Fibroblast of lung (primary cell): ENCODE measurements at regions not wholly inside any gene's neighbourhood (a gene's known extent, or its start where the extent isn't known, plus 50 kb on each side); places are given as distances from the start of the nearest gene placed in this dataset.
A peak's percentile ranks its signal among the peaks of the same experiment; 100 is the strongest.

Experiments used
- DNase-seq, 2 donors: peaks; one replicate each; pipeline versions ENCODE4 v3.0.0 to v3.0.0-alpha.2; 2010; ENCODE audit warnings: low read depth in 2 of 2
- H2AFZ ChIP-seq: 2 replicates; pipeline ENCODE4 v1.5.1; 2012; ENCODE audit warnings: low read length, control low read depth, inconsistent platforms
- H3K27ac ChIP-seq: 2 replicates; pipeline ENCODE4 v1.5.1; 2011; ENCODE audit warnings: low read length, control low read depth; ENCODE audit not compliant: insufficient read depth
- H3K27me3 ChIP-seq: 2 replicates; pipeline ENCODE4 v1.5.1; 2011; ENCODE audit warnings: mild to moderate bottlenecking, low read length; ENCODE audit not compliant: control insufficient read depth, insufficient read depth
- H3K36me3 ChIP-seq: 2 replicates; pipeline ENCODE4 v1.5.1; 2011; ENCODE audit warnings: low read length; ENCODE audit not compliant: control insufficient read depth, insufficient read depth
- H3K4me1 ChIP-seq: 2 replicates; pipeline ENCODE4 v1.5.1; 2011; ENCODE audit warnings: low read length; ENCODE audit not compliant: control insufficient read depth, insufficient read depth; ENCODE audit errors: extremely low read depth
- H3K4me2 ChIP-seq: 2 replicates; pipeline ENCODE4 v1.5.1; 2011; ENCODE audit warnings: low read length, control low read depth; ENCODE audit not compliant: insufficient read depth; ENCODE audit errors: extremely low read depth
- H3K4me3 ChIP-seq, 4 experiments: fragments of 200-600 bp in 1 of 4; sonication (generic) in 1 of 4; replicated peaks in 1 of 4; 2 replicates each; pipeline ENCODE4 v1.5.1; 2011 to 2016; ENCODE audit warnings: low read length in 4 of 4, low read depth in 3 of 4, mild to moderate bottlenecking in 3 of 4, control low read depth in 2 of 4, inconsistent platforms in 1 of 4, mixed read lengths in 1 of 4; ENCODE audit not compliant: insufficient read depth in 1 of 4; ENCODE audit errors: control extremely low read depth in 1 of 4
- H3K79me2 ChIP-seq: 2 replicates; pipeline ENCODE4 v1.5.1; 2012; ENCODE audit warnings: mild to moderate bottlenecking, low read length, inconsistent platforms; ENCODE audit not compliant: control insufficient read depth, insufficient read depth
- H3K9ac ChIP-seq: 2 replicates; pipeline ENCODE4 v1.5.1; 2011; ENCODE audit warnings: mild to moderate bottlenecking, low read length, control low read depth; ENCODE audit not compliant: insufficient read depth
- H3K9me3 ChIP-seq: 2 replicates; pipeline ENCODE4 v1.5.1; 2012; ENCODE audit warnings: low read depth, low read length; ENCODE audit not compliant: control insufficient read depth, insufficient read depth
- H4K20me1 ChIP-seq: 2 replicates; pipeline ENCODE4 v1.5.1; 2011; ENCODE audit warnings: low read length; ENCODE audit not compliant: control insufficient read depth, insufficient read depth; ENCODE audit errors: extremely low read depth
- EZH2 ChIP-seq: IDR thresholded peaks from 2 replicates; pipeline ENCODE4 v1.5.1; 2012; ENCODE audit warnings: low read length, control low read depth, mild to moderate bottlenecking; ENCODE audit errors: missing control alignments
- TF ChIP-seq, protein P1 (sequence below), 2 donors: IDR thresholded peaks in 1 of 2; conservative IDR thresholded peaks in 1 of 2; 1 replicate in 1 of 2; 2 replicates in 1 of 2; pipeline ENCODE4 v1.5.1; 2011 to 2012; ENCODE audit warnings: low read length in 2 of 2, control low read depth in 1 of 2, inconsistent platforms in 1 of 2, low read depth in 1 of 2, mild to moderate bottlenecking in 1 of 2

DNA sequence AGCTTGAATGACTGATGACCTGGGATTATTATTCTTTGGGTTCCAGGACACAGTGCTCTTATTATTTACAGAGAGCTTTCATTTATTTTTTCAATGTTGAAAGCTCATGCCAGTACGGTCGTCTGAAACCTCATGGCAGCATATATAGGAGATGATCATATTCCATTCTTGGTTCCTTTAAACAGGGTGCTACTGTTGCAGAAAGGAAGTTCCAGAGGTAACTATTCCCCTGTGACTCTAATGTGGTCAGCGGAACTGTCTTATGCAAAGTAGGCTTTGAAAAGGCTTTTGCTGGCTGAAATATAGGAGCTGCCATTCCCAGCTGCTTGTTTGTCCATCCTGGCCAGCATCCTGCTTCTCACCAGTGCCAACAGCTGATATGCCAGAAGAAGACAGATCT, 208.3 kb upstream of the LEF1 start:
- H3K4me2 ChIP-seq = no peak overlapping the region
- H2AFZ ChIP-seq = no peak overlapping the region
- H3K9ac ChIP-seq = no peak overlapping the region
- DNase-seq = peak in 1 of 2 donors; percentile 20
- no peaks in the 10 kb centered on the region for H3K4me1 ChIP-seq
- no peaks in the 10 kb centered on the region for H3K9me3 ChIP-seq
- no peak overlapping the region for H3K27ac ChIP-seq
- no peaks in the 10 kb centered on the region for H3K79me2 ChIP-seq
- TF ChIP-seq, protein P1, sequence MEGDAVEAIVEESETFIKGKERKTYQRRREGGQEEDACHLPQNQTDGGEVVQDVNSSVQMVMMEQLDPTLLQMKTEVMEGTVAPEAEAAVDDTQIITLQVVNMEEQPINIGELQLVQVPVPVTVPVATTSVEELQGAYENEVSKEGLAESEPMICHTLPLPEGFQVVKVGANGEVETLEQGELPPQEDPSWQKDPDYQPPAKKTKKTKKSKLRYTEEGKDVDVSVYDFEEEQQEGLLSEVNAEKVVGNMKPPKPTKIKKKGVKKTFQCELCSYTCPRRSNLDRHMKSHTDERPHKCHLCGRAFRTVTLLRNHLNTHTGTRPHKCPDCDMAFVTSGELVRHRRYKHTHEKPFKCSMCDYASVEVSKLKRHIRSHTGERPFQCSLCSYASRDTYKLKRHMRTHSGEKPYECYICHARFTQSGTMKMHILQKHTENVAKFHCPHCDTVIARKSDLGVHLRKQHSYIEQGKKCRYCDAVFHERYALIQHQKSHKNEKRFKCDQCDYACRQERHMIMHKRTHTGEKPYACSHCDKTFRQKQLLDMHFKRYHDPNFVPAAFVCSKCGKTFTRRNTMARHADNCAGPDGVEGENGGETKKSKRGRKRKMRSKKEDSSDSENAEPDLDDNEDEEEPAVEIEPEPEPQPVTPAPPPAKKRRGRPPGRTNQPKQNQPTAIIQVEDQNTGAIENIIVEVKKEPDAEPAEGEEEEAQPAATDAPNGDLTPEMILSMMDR (conservative IDR thresholded peaks at IDR 0.05 in 1 of 2, IDR thresholded peaks at IDR 0.05 in 1 of 2; ENCODE audit: low read depth in 1 of 2, low read length in 2 of 2) = no peak
- TF ChIP-seq EZH2 = no peak
- no peaks in the 10 kb centered on the region for H4K20me1 ChIP-seq
- H3K4me3 ChIP-seq = no peak overlapping the region
- no peaks in the 10 kb centered on the region for H3K27me3 ChIP-seq
- H3K36me3 ChIP-seq = no peaks in the 10 kb centered on the region

DNA sequence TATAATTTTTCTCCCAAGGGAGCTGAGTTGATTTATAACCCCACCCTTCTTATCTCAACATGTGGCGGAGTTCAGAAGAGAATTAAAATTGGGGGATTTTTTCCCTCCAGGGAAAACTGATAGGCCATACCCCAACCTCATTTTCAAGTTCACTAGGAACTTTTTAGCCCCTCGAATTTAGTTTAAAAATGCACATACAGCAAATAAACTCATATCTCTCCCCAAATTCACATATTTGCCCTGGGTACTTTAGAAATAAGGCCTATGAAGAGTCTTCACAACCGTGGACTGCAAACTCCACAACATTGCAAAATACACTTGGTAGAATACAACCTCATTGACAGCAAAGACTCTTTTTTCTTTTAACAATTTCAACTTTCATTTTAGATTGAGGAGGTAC, 206.7 kb upstream of the LEF1 start:
- H3K27me3 ChIP-seq = no peaks in the 10 kb centered on the region
- H3K4me3 ChIP-seq = no peak overlapping the region
- no peak overlapping the region for H2AFZ ChIP-seq
- no peaks in the 10 kb centered on the region for H4K20me1 ChIP-seq
- DNase-seq = no peak
- H3K79me2 ChIP-seq = no peaks in the 10 kb centered on the region
- H3K9ac ChIP-seq = no peak overlapping the region
- H3K9me3 ChIP-seq = no peaks in the 10 kb centered on the region
- no peak overlapping the region for H3K4me2 ChIP-seq
- TF ChIP-seq, protein P1 (conservative IDR thresholded peaks at IDR 0.05 in 1 of 2, IDR thresholded peaks at IDR 0.05 in 1 of 2; ENCODE audit: low read depth in 1 of 2, low read length in 2 of 2) = no peak
- TF ChIP-seq EZH2 = no peak
- H3K36me3 ChIP-seq = no peaks in the 10 kb centered on the region
- H3K27ac ChIP-seq = no peak overlapping the region
- no peaks in the 10 kb centered on the region for H3K4me1 ChIP-seq

DNA sequence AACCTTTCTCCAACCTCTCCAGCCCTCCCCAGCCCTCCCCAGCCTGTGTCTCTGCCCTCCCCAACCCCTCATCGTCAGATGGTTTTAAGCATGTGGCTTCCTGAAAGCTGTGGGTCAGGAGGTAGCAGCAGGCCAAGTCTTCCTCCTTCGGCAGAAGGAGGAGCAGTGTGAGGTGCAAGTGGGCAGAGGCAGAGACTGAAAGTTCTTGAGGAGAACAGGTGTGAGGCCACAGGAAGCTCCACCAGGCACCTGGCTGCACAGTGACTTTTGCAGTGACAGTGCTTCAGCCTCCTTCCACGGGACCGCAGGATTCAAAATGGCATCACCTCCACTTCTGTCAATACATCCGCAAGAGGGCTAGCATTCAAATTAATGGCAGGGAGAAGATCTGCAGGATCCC, 203.9 kb upstream of the LEF1 start:
- H3K27me3 ChIP-seq = no peaks in the 10 kb centered on the region

More for the DNA sequence above, 203.9 kb upstream of the LEF1 start:
- Histone ChIP-seq H2AFZ (no peak overlapping the region), H3K27ac (no peak overlapping the region), H4K20me1 (no peaks in the 10 kb centered on the region), H3K9ac (no peak overlapping the region), H3K9me3 (no peaks in the 10 kb centered on the region), H3K4me2 (no peak overlapping the region), H3K4me1 (no peaks in the 10 kb centered on the region), H3K36me3 (no peaks in the 10 kb centered on the region), H3K4me3 (no peak overlapping the region), H3K79me2 (no peaks in the 10 kb centered on the region)
- DNase-seq = no peak
- no peak for TF ChIP-seq EZH2
- TF ChIP-seq, protein P1 (conservative IDR thresholded peaks at IDR 0.05 in 1 of 2, IDR thresholded peaks at IDR 0.05 in 1 of 2; ENCODE audit: low read depth in 1 of 2, low read length in 2 of 2) = no peak
